GM19351 (cell line): ENCODE measurements at regions not wholly inside any gene's neighbourhood (a gene's known extent, or its start where the extent isn't known, plus 50 kb on each side); places are given as distances from the start of the nearest gene placed in this dataset.
"Not testable (repeated sequence)": the region's sequence is repeated elsewhere in the genome, so short reads cannot be mapped to it uniquely, and the experiment has no call there.

Source experiments
- ATAC-seq: cut with Tn5 transposase; IDR thresholded peaks from one replicate; pipeline ENCODE4 v1.9.1; 2021; ENCODE audit warnings: mild to moderate bottlenecking, moderate library complexity; ENCODE audit not compliant: unreplicated experiment

- no peak for ATAC-seq
These were observed 94.8 kb downstream of the NPIPB11 start for GRCh38 chr16:29311461-29312344.

GRCh38 chr16:29310852-29311314, 95.6 kb downstream of the NPIPB11 start:
- no peak for ATAC-seq

- ATAC-seq = not testable (repeated sequence)
These were observed 96.3 kb downstream of the NPIPB11 start for GRCh38 chr16:29310243-29310642.

- not testable (repeated sequence) for ATAC-seq
These were observed 96.9 kb downstream of the NPIPB11 start for GRCh38 chr16:29309601-29310000.

- no peak for ATAC-seq
These were observed 97.6 kb downstream of the NPIPB11 start for GRCh38 chr16:29308644-29309546.

- no peak for ATAC-seq
These were observed 98.7 kb downstream of the NPIPB11 start for GRCh38 chr16:29307598-29308507.

- ATAC-seq = no peak
These were observed 99.4 kb downstream of the NPIPB11 start for GRCh38 chr16:29306943-29307597.

- ATAC-seq = no peak
These were observed 100.3 kb downstream of the NPIPB11 start for GRCh38 chr16:29306201-29306600.

- ATAC-seq = not testable (repeated sequence)
These were observed 101.5 kb downstream of the NPIPB11 start for GRCh38 chr16:29305018-29305417.

- ATAC-seq = no peak
These were observed 102.3 kb downstream of the NPIPB11 start for GRCh38 chr16:29304251-29304650.

- ATAC-seq = no peak
These were observed 103.0 kb downstream of the NPIPB11 start for GRCh38 chr16:29303520-29303919.

GRCh38 chr16:29302976-29303375, 103.5 kb downstream of the NPIPB11 start:
- no peak for ATAC-seq

GRCh38 chr16:29302433-29302832, 104.1 kb downstream of the NPIPB11 start:
- not testable (repeated sequence) for ATAC-seq

- ATAC-seq = not testable (repeated sequence)
These were observed 104.7 kb downstream of the NPIPB11 start for GRCh38 chr16:29301662-29302285.

GRCh38 chr16:29300541-29301535, 105.7 kb downstream of the NPIPB11 start:
- not testable (repeated sequence) for ATAC-seq

GRCh38 chr16:29300030-29300491, 106.5 kb downstream of the NPIPB11 start:
- ATAC-seq = not testable (repeated sequence)

- ATAC-seq = not testable (repeated sequence)
These were observed 107.5 kb downstream of the NPIPB11 start for GRCh38 chr16:29298997-29299396.

GRCh38 chr16:29298307-29298706, 108.2 kb downstream of the NPIPB11 start:
- not testable (repeated sequence) for ATAC-seq
